ENCODE measurements at regions not wholly inside any gene's neighbourhood (a gene's known extent, or its start where the extent isn't known, plus 50 kb on each side); places are given as distances from the start of the nearest gene placed in this dataset.

- ATAC-seq (no peak), DNase-seq (ENCODE audit: low spot score) (no peak)
- H3K36me3 ChIP-seq (ENCODE audit: insufficient read depth), result no peaks in the 10 kb centered on the region
- Mint-ChIP-seq H3K9me3 (no peaks in the 10 kb centered on the region), H3K4me1 (peaks cover 2% of the 10 kb centered on the region; the same call in 2 of the 3 replicates), H3K27ac (peak overlapping the region; percentile 18; the same call in 1 of the 2 replicates), H3K27me3 (ENCODE audit: insufficient read depth, low read depth, poor library complexity) (no peaks in the 10 kb centered on the region), H3K4me3 (no peak overlapping the region), H3K36me3 (ENCODE audit: low read depth) (no peaks in the 10 kb centered on the region)
- no peaks in the 10 kb centered on the region for H3K79me2 ChIP-seq (replicated peaks; ENCODE audit: insufficient read depth)
- H3K4me1 ChIP-seq (ENCODE audit: insufficient read depth), result no peaks in the 10 kb centered on the region
- H3K4me3 ChIP-seq, result no peak overlapping the region
- H3K27me3 ChIP-seq (ENCODE audit: insufficient read depth), result no peaks in the 10 kb centered on the region
- no peak overlapping the region for H3K4me2 ChIP-seq
- H3K27ac ChIP-seq (ENCODE audit: low read depth), result no peak overlapping the region
- H4K20me1 ChIP-seq (replicated peaks; ENCODE audit: insufficient read depth), result no peaks in the 10 kb centered on the region
- no peak overlapping the region; the same call in 1 of the 2 replicates for H2AFZ ChIP-seq
- H3F3A ChIP-seq (replicated peaks; ENCODE audit: low read depth), result no peaks in the 10 kb centered on the region
- TF ChIP-seq STAT1 (IDR thresholded peaks at IDR 0.05; ENCODE audit: unreplicated experiment), result no peak
- no peaks in the 10 kb centered on the region for H3K9me2 ChIP-seq (ENCODE audit: insufficient read depth)
Observed at GRCh38 chr3:88810455-88810854, 297.0 kb upstream of the EPHA3 start.

GRCh38 chr3:88811096-88811495 is 296.3 kb upstream of the EPHA3 start:
- Mint-ChIP-seq H3K4me1 (peaks cover 2% of the 10 kb centered on the region; the same call in 2 of the 3 replicates), H3K27ac (no peak overlapping the region), H3K27me3 (ENCODE audit: insufficient read depth, low read depth, poor library complexity) (no peaks in the 10 kb centered on the region), H3K4me3 (no peak overlapping the region), H3K9me3 (no peaks in the 10 kb centered on the region), H3K36me3 (ENCODE audit: low read depth) (no peaks in the 10 kb centered on the region)
- H3K4me3 ChIP-seq, result no peak overlapping the region
- H3F3A ChIP-seq (replicated peaks; ENCODE audit: low read depth), result no peaks in the 10 kb centered on the region
- no peaks in the 10 kb centered on the region for H4K20me1 ChIP-seq (replicated peaks; ENCODE audit: insufficient read depth)
- no peaks in the 10 kb centered on the region for H3K79me2 ChIP-seq (replicated peaks; ENCODE audit: insufficient read depth)
- no peak overlapping the region for H3K4me2 ChIP-seq
- no peaks in the 10 kb centered on the region for H3K36me3 ChIP-seq (ENCODE audit: insufficient read depth)
- TF ChIP-seq ETS1 (IDR thresholded peaks at IDR 0.05) (no peak), EZH2phosphoT487 (IDR thresholded peaks at IDR 0.05; ENCODE audit: unreplicated experiment) (no peak), ZNF331 (CRISPR knock-in tag; IDR thresholded peaks at IDR 0.05; ENCODE audit: low read depth) (no peak), ZNF462 (CRISPR knock-in tag; IDR thresholded peaks at IDR 0.05) (no peak)
- H3K27ac ChIP-seq (ENCODE audit: low read depth), result no peak overlapping the region
- no peaks in the 10 kb centered on the region for H3K27me3 ChIP-seq (ENCODE audit: insufficient read depth)
- no peak overlapping the region; the same call in 1 of the 2 replicates for H2AFZ ChIP-seq
- no peaks in the 10 kb centered on the region for H3K9me2 ChIP-seq (ENCODE audit: insufficient read depth)
- DNase-seq (ENCODE audit: low spot score) (no peak), ATAC-seq (no peak)
- H3K4me1 ChIP-seq (ENCODE audit: insufficient read depth), result no peaks in the 10 kb centered on the region

Measured in GM23338 (cell line).